GM12873 (cell line): ENCODE measurements at regions not wholly inside any gene's neighbourhood (a gene's known extent, or its start where the extent isn't known, plus 50 kb on each side); places are given as distances from the start of the nearest gene placed in this dataset.

Experiments
- CTCF ChIP-seq: IDR thresholded peaks from 2 replicates; pipeline ENCODE4 v1.5.1; 2012; ENCODE audit warnings: low read depth, mild to moderate bottlenecking, moderate library complexity, low read length, control low read depth; ENCODE audit not compliant: insufficient read depth; ENCODE audit errors: missing control alignments

GRCh38 chr3:174524203-174524602, 334.9 kb upstream of the NAALADL2 start:
- no peak for TF ChIP-seq CTCF

- no peak for TF ChIP-seq CTCF
These were observed 329.8 kb upstream of the NAALADL2 start for GRCh38 chr3:174529298-174529697.

- TF ChIP-seq CTCF, result no peak
These were observed 327.7 kb upstream of the NAALADL2 start for GRCh38 chr3:174531262-174531982.

DNA sequence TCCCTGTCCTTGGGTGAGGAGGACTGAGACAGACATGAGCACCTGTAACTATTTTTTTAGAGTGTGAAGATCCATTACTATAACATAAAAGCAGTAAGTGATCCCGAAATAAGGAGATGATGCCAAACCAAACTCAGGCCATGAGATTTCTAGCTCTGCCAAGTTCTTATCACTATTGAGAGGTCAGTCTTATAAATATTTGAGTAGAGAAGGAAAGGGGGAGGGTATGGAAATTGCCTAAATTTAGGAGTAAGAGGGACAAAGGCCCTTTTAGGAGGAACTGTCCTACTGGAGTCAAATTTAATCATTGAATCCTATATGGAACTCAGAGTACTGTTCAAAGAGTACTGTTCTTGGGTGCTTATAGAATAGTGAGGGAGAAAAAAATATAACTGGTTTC, 326.9 kb upstream of the NAALADL2 start:
- TF ChIP-seq CTCF, result no peak

DNA sequence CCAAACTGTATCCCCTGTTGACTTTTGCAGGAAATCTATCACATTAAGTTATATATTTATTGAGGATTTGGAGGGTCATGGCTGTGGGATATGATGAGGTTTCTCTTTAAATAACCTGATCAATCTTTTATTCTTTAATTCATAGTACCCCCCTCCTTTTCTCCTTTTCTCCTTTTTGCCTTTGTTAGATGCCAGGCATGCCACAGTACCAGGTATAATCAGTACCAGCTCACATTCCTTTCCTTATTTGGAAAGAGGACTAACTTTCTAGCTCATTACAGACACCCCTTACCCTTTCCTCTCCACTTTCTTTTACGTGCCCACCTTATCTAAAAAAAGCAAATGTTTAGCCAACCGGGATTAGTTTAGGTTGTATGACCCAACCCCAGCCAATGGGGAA, 326.4 kb upstream of the NAALADL2 start:
- TF ChIP-seq CTCF, result no peak

GRCh38 chr3:174533286-174533685, 325.8 kb upstream of the NAALADL2 start:
- no peak for TF ChIP-seq CTCF

DNA sequence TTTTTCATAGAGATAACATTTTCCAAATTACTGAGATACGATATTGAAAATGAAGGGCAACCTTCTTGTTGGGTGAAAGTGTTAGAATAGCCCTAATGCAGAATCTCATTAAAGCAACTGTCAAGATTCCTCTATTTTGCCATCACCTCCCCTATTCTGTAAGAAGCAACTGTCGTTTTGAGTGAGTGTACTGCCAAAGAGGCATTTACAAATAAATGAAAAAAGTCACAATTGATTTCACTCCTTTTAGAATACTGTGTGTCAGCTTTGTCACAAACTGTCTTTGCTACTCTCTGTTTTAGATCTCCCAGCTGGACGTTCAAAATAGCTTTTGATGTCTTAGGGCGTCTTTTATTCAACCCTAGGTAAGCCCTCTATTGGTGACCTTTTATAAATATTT, 322.8 kb upstream of the NAALADL2 start:
- no peak for TF ChIP-seq CTCF
